Ishikawa (cell line): ENCODE measurements at regions not wholly inside any gene's neighbourhood (a gene's known extent, or its start where the extent isn't known, plus 50 kb on each side); places are given as distances from the start of the nearest gene placed in this dataset.

Source experiments
- EP300 ChIP-seq: IDR thresholded peaks from 2 replicates; pipeline ENCODE4 v1.6.1; 2012; ENCODE audit warnings: borderline replicate concordance
- MAX ChIP-seq: IDR thresholded peaks from 2 replicates; pipeline ENCODE4 v1.6.1; 2012
- NFIC ChIP-seq: IDR thresholded peaks from 2 replicates; pipeline ENCODE4 v1.6.1; 2012
- TAF1 ChIP-seq: IDR thresholded peaks from 2 replicates; pipeline ENCODE4 v1.6.1; 2012; ENCODE audit warnings: low read depth, mild to moderate bottlenecking
- YY1 ChIP-seq: IDR thresholded peaks from 2 replicates; pipeline ENCODE4 v1.6.1; 2012; ENCODE audit warnings: low read depth
- TF ChIP-seq, protein P1 (sequence below): IDR thresholded peaks from 2 replicates; pipeline ENCODE4 v1.6.1; 2012; ENCODE audit warnings: low read depth, mild to moderate bottlenecking

GRCh38 chr6:124907596-124907995, 54.6 kb upstream of the RNF217 start:
- TF ChIP-seq, protein P1, sequence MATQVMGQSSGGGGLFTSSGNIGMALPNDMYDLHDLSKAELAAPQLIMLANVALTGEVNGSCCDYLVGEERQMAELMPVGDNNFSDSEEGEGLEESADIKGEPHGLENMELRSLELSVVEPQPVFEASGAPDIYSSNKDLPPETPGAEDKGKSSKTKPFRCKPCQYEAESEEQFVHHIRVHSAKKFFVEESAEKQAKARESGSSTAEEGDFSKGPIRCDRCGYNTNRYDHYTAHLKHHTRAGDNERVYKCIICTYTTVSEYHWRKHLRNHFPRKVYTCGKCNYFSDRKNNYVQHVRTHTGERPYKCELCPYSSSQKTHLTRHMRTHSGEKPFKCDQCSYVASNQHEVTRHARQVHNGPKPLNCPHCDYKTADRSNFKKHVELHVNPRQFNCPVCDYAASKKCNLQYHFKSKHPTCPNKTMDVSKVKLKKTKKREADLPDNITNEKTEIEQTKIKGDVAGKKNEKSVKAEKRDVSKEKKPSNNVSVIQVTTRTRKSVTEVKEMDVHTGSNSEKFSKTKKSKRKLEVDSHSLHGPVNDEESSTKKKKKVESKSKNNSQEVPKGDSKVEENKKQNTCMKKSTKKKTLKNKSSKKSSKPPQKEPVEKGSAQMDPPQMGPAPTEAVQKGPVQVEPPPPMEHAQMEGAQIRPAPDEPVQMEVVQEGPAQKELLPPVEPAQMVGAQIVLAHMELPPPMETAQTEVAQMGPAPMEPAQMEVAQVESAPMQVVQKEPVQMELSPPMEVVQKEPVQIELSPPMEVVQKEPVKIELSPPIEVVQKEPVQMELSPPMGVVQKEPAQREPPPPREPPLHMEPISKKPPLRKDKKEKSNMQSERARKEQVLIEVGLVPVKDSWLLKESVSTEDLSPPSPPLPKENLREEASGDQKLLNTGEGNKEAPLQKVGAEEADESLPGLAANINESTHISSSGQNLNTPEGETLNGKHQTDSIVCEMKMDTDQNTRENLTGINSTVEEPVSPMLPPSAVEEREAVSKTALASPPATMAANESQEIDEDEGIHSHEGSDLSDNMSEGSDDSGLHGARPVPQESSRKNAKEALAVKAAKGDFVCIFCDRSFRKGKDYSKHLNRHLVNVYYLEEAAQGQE = no peak
- TF ChIP-seq EP300 (no peak), MAX (no peak), TAF1 (no peak), NFIC (no peak), YY1 (no peak)
